ENCODE measurements at regions not wholly inside any gene's neighbourhood (a gene's known extent, or its start where the extent isn't known, plus 50 kb on each side); places are given as distances from the start of the nearest gene placed in this dataset.
"Not testable (repeated sequence)": the region's sequence is repeated elsewhere in the genome, so short reads cannot be mapped to it uniquely, and the experiment has no call there.

DNA sequence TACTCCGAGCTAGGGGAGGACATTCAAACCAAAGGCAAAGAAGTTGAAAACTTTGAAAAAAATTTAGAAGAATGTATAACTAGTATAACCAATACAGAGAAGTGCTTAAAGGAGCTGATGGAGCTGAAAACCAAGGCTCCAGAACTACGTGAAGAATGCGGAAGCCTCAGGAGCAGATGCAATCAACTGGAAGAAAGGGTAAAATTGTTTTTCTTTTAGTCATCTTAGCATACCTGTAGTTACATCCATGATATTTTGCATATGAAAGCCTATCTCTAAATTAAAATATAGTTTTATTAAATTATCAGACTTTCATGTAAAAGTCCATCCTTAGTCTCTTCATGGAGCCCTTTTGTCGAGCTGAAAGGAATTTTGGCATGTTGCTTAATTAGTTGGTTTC lies 90.7 kb downstream of the ZNF716 start:
- H3K18ac ChIP-seq (ENCODE audit: extremely low read depth, low read length); H2BK120ac ChIP-seq (replicated peaks; ENCODE audit: low read depth, low read length); H2BK15ac ChIP-seq (ENCODE audit: low read length); H4K91ac ChIP-seq (replicated peaks; ENCODE audit: insufficient read length, low read length); H3K79me2 ChIP-seq (ENCODE audit: control insufficient read depth in 1 of 2, insufficient read depth in 2 of 2, low read length in 2 of 2); H3K27ac ChIP-seq (ENCODE audit: low read depth, low read length); H3K4me2 ChIP-seq (ENCODE audit: insufficient read depth in 1 of 2, low read depth in 2 of 2, low read length in 2 of 2); H3K4ac ChIP-seq (replicated peaks; ENCODE audit: insufficient read length, low read depth, low read length); H4K5ac ChIP-seq (ENCODE audit: insufficient read length, low read depth, low read length); H3K79me1 ChIP-seq (ENCODE audit: low read depth, low read length); H3K36me3 ChIP-seq (ENCODE audit: control insufficient read depth in 2 of 4, insufficient read depth in 4 of 4, low read length in 3 of 4); DNase-seq (ENCODE audit: low read depth in 1 of 2, low spot score in 2 of 2); H3K56ac ChIP-seq (replicated peaks; ENCODE audit: insufficient read length, low read depth, low read length); H2BK5ac ChIP-seq (ENCODE audit: low read depth, low read length); H3K23me2 ChIP-seq (ENCODE audit: low read depth, low read length); H3K14ac ChIP-seq (ENCODE audit: insufficient read length); POLR2A ChIA-PET (ENCODE audit: partially characterized antibody); CTCF ChIA-PET (ENCODE audit: partially characterized antibody); H3K4me3 ChIP-seq (ENCODE audit: extremely low read depth in 1 of 4, insufficient read depth in 2 of 4, low read depth in 3 of 4, low read length in 4 of 4); H2BK12ac ChIP-seq (ENCODE audit: low read depth, low read length); H3K9ac ChIP-seq (replicated peaks in 1 of 4; ENCODE audit: extremely low read depth in 1 of 4, low read depth in 3 of 4, low read length in 3 of 4); FAIRE-seq; H3K27me3 ChIP-seq (replicated peaks in 1 of 4; ENCODE audit: control insufficient read depth in 3 of 4, extremely low read depth in 1 of 4, insufficient read depth in 3 of 4, low read length in 3 of 4); H3K23ac ChIP-seq (ENCODE audit: insufficient read length); H4K20me1 ChIP-seq (replicated peaks in 1 of 2; ENCODE audit: control insufficient read depth in 1 of 2, insufficient read depth in 2 of 2, low read length in 2 of 2); H2AK5ac ChIP-seq (ENCODE audit: low read depth, low read length); H2BK20ac ChIP-seq (ENCODE audit: low read length); H4K8ac ChIP-seq (ENCODE audit: extremely low read depth, insufficient read depth, low read length); H3K4me1 ChIP-seq (replicated peaks in 1 of 4; ENCODE audit: control insufficient read depth in 3 of 4, insufficient read depth in 4 of 4, low read length in 3 of 4); H2AFZ ChIP-seq (ENCODE audit: low read length): not testable (repeated sequence)
- WGBS, 2 experiments (ENCODE audit: extremely low coverage in 1 of 2, insufficient coverage in 1 of 2, insufficient read length in 1 of 2, insufficient replicate concordance in 2 of 2, low coverage in 1 of 2, low lambda C conversion rate in 2 of 2, missing lambda C conversion rate in 1 of 2) = 86% methylated on average over 4 of the region's 4 CpGs; no CpG with 5 or more reads in 1 of the 2 experiments
- peaks cover 13 to 26% of the 10 kb centered on the region in 2 experiments for H3K9me3 ChIP-seq (ENCODE audit: insufficient read depth in 2 of 2, low read depth in 1 of 2, low read length in 1 of 2)

- H3K18ac ChIP-seq (ENCODE audit: extremely low read depth, low read length); DNase-seq (ENCODE audit: low read depth in 1 of 2, low spot score in 2 of 2); H3K4me3 ChIP-seq (ENCODE audit: extremely low read depth in 1 of 4, insufficient read depth in 2 of 4, low read depth in 3 of 4, low read length in 4 of 4); H2AK5ac ChIP-seq (ENCODE audit: low read depth, low read length); H3K23ac ChIP-seq (ENCODE audit: insufficient read length); POLR2A ChIA-PET (ENCODE audit: partially characterized antibody); H4K5ac ChIP-seq (ENCODE audit: insufficient read length, low read depth, low read length); H2BK12ac ChIP-seq (ENCODE audit: low read depth, low read length); FAIRE-seq; H3K9ac ChIP-seq (replicated peaks in 1 of 4; ENCODE audit: extremely low read depth in 1 of 4, low read depth in 3 of 4, low read length in 3 of 4); H3K79me1 ChIP-seq (ENCODE audit: low read depth, low read length); H2AFZ ChIP-seq (ENCODE audit: low read length); H3K79me2 ChIP-seq (ENCODE audit: control insufficient read depth in 1 of 2, insufficient read depth in 2 of 2, low read length in 2 of 2); H4K20me1 ChIP-seq (replicated peaks in 1 of 2; ENCODE audit: control insufficient read depth in 1 of 2, insufficient read depth in 2 of 2, low read length in 2 of 2); H4K8ac ChIP-seq (ENCODE audit: extremely low read depth, insufficient read depth, low read length); H2BK120ac ChIP-seq (replicated peaks; ENCODE audit: low read depth, low read length); H3K4me2 ChIP-seq (ENCODE audit: insufficient read depth in 1 of 2, low read depth in 2 of 2, low read length in 2 of 2); H3K56ac ChIP-seq (replicated peaks; ENCODE audit: insufficient read length, low read depth, low read length); CTCF ChIA-PET (ENCODE audit: partially characterized antibody); H3K36me3 ChIP-seq (ENCODE audit: control insufficient read depth in 2 of 4, insufficient read depth in 4 of 4, low read length in 3 of 4); H3K23me2 ChIP-seq (ENCODE audit: low read depth, low read length); H2BK20ac ChIP-seq (ENCODE audit: low read length); H4K91ac ChIP-seq (replicated peaks; ENCODE audit: insufficient read length, low read length); H3K27ac ChIP-seq (ENCODE audit: low read depth, low read length); H3K14ac ChIP-seq (ENCODE audit: insufficient read length); H3K4me1 ChIP-seq (replicated peaks in 1 of 4; ENCODE audit: control insufficient read depth in 3 of 4, insufficient read depth in 4 of 4, low read length in 3 of 4); H2BK15ac ChIP-seq (ENCODE audit: low read length); H2BK5ac ChIP-seq (ENCODE audit: low read depth, low read length); H3K27me3 ChIP-seq (replicated peaks in 1 of 4; ENCODE audit: control insufficient read depth in 3 of 4, extremely low read depth in 1 of 4, insufficient read depth in 3 of 4, low read length in 3 of 4); H3K4ac ChIP-seq (replicated peaks; ENCODE audit: insufficient read length, low read depth, low read length): not testable (repeated sequence)
- peaks cover 13 to 26% of the 10 kb centered on the region in 2 experiments for H3K9me3 ChIP-seq (ENCODE audit: insufficient read depth in 2 of 2, low read depth in 1 of 2, low read length in 1 of 2)
- 95% methylated on average over 1 of the region's 1 CpG; no CpG with 5 or more reads in 1 of the 2 experiments for WGBS, 2 experiments (ENCODE audit: extremely low coverage in 1 of 2, insufficient coverage in 1 of 2, insufficient read length in 1 of 2, insufficient replicate concordance in 2 of 2, low coverage in 1 of 2, low lambda C conversion rate in 2 of 2, missing lambda C conversion rate in 1 of 2)
These were observed 92.4 kb downstream of the ZNF716 start for GRCh38 chr7:57542331-57542730.
